GM21515 (cell line): ENCODE measurements at regions not wholly inside any gene's neighbourhood (a gene's known extent, or its start where the extent isn't known, plus 50 kb on each side); places are given as distances from the start of the nearest gene placed in this dataset.

Experiments used
- ATAC-seq: cut with Tn5 transposase; IDR thresholded peaks from one replicate; pipeline ENCODE4 v1.9.1; 2021; ENCODE audit not compliant: unreplicated experiment

DNA sequence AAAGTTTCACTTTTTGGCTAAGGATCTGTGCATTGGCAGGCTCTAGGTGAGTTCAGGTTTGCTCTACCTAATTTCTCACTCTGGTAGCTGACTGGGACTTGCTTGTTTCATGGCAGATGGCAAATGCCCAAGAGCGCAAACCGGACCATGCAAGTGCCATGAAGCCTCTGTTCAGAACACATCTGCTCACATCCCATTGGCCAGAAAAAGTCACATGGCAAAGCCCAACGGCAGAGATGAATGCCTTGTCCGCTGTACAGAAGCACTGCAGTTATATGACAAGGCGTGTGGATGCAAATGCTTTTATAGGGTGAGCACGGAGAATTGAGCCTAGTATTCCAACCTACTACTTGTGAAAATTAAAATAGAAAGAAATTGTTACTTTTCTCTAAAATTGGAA is 202.2 kb upstream of the HMGA2 start:
- no peak for ATAC-seq

- no peak for ATAC-seq
Measured at GRCh38 chr12:65623507-65623906, 200.8 kb upstream of the HMGA2 start.

- no peak for ATAC-seq
Measured at GRCh38 chr12:65624554-65625086, 199.7 kb upstream of the HMGA2 start.

DNA sequence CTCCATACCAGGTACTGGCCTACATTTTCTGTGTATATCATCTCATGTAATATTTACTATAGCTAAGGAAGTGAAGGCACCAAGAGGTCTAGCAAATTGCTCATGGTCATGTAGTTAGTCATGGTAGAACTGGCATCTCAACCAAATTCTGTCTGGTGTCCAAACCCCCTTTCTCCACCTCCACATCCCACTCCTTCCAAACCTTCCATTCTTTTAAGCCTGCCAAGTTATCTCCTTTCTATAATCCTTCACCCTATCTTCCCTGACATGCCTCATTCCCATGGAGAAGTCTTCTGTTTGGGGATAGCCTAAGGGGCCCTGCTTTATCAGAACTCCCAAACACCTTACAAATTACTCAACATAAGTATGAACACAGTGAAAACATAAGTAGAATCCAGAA is 196.2 kb upstream of the HMGA2 start:
- ATAC-seq, result no peak

DNA sequence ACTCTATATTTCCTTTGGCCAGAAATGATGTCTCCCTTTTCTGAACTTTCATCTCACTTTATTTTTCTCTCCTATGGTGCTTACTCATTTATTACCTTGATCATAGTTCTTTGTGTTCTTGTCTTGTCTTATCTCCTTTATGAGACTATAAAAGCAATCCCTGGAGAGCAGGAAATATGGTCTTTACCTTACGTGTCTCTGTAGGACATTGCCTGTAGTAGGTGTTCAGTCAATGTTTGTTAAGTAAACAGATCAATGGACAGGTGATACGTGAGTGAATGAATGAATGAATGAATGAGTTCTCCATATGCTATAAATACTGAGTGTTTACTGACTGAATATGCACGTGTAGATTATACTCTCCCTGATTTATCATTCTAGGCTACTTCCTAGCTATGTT is 193.7 kb upstream of the HMGA2 start:
- no peak for ATAC-seq

- no peak for ATAC-seq
Measured at GRCh38 chr12:65631621-65632111, 192.6 kb upstream of the HMGA2 start.

- ATAC-seq, result no peak
Measured at GRCh38 chr12:65632131-65632855, 192.0 kb upstream of the HMGA2 start.

GRCh38 chr12:65634061-65634460 is 190.2 kb upstream of the HMGA2 start:
- no peak for ATAC-seq

- ATAC-seq, result no peak
Measured at GRCh38 chr12:65634626-65635331, 189.5 kb upstream of the HMGA2 start.

DNA sequence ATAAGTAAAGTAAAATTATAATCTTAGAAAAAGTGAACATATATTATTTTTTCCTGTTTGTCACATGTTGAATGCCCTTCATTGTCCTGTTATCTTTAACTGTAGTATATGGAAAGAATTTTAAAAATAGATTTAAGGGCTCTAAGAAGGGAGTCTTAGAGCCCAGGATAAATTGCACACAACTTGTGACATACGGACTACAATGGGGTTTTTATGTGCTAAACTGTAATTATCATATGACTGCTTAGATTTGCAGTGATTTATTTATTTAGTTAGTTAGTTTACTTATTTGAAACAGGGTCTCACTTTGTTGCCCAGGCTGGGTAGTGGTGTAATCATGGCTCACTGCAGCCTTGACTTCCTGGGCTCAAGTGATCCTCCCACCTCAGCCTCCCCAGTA is 187.8 kb upstream of the HMGA2 start:
- no peak for ATAC-seq

GRCh38 chr12:65637150-65637549 is 187.1 kb upstream of the HMGA2 start:
- no peak for ATAC-seq

GRCh38 chr12:65637774-65638173 is 186.5 kb upstream of the HMGA2 start:
- no peak for ATAC-seq

GRCh38 chr12:65638324-65638723 is 186.0 kb upstream of the HMGA2 start:
- ATAC-seq, result no peak

DNA sequence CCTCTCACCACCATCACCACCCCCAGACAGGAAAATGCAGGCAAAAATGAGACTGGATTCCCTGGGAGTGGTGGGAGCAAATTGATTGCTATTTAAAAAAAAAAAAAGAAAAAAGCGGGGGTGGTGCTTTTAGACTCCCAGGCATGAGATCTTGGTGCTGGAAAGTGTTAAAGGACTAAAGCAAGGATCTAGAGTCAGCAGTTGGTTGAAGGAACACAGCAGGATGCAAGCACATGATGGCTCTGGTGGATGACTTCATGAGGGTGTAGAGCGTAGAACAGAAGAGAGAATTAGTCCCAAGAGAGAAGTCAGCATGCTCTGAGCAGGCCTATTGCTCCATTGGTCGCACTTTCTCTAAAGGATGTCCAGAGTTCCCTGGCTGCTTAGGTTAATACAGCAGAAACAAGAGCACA is 183.8 kb upstream of the HMGA2 start:
- ATAC-seq, result no peak

DNA sequence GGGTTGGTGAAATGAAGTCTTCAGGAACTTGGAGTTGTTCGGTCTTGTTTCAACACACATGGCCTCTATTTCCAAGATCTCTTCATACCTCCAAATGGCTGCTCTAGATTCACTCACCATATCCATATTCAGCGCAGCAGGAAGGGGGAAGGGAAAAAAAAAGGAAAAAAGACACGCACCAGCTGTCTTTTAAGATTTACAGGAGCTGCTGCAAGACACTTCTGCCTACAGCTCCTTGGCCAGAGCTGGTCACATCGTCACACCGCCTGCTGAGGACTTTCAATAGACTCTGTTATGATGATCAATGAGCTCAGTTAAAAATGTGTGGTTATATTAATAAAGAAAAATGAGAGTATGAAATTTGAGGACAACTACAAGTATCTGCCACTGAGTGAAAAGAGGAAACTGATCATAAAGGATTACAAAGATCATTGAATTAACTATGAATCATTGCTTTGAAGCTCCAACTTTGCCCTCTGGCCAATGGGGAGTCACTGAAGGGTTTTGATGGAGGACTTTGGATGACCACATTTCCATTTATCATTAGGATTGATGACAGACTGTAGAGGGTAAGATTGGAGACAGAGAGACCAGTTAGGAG is 182.1 kb upstream of the HMGA2 start:
- ATAC-seq, result no peak

DNA sequence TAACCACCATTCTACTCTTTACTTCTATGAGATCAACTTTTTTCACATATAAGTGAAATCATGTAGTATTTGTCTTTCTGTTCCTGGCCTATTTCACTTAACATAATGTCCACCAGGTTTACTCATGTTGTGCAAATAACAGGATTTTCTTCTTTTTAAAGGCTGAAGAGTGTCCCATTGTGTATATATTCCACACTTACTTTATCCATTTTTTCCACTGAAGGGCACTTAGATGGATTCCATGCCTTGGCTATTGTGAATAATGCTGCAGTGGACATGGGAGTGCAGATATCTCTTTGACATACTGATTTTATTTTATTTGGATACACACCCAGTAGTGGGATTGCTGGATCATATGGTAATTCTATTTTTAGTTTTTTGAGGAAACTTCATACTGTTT is 181.1 kb upstream of the HMGA2 start:
- no peak for ATAC-seq

DNA sequence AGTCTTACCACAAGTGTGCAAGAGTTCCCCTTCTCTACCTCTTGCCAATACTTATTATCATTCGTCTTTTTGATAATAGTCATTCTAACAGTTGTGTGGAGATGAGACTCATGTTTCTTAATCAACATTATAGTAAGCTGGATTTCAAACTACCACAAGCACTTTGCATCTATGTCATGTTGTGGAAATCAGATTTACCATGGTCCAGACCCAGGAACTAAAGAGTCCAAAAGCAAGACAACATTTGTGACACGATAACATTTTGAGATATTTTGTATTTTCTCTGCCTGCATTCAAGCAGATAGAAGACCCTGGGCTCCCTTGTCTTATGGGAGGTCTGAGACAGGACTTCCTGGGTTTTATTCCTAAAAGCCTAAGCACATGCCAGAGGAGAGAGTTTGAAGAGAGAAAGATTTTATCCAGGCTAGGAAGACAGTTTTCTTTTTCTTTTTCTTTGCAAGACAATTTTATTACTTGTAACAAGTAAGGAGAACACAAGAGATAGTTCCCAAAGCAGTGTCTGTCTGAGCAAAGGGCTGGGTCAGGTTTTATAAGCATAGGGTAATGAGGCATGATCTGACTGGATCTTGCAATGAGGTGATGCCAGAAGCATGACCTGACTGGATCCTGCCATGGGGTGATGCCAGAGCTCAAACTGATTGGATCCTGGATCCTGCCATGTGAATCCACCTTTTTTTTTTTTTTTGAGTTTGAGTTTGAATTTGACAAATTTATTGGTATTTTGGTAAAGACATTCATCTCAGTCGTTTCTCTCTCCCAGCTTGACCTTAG is 180.5 kb upstream of the HMGA2 start:
- ATAC-seq, result no peak

DNA sequence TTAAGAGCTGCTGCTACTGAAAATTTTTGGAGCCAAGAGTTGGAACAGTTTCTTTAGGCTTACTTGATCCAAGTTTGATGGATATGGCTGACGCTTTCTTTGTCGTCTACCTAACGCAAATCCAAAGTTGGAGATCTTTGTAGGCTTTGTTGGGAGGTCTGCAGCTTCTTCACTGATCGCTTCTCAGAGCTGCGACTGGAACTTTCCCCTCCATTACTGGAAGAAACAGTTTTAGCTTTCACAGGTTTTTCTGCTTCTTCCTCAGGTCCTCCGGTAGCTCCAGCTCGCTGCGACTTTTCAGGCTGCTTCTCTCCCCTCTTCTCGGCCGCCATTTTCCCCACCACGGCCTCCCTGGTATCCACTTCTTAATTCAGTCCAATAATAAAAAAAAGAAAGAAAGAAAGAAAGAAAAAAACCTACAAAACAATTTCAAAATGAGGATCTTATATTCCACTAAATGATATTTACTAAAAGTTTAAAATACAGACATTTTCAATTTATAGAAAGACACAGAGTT is 178.1 kb upstream of the HMGA2 start:
- ATAC-seq, result no peak

DNA sequence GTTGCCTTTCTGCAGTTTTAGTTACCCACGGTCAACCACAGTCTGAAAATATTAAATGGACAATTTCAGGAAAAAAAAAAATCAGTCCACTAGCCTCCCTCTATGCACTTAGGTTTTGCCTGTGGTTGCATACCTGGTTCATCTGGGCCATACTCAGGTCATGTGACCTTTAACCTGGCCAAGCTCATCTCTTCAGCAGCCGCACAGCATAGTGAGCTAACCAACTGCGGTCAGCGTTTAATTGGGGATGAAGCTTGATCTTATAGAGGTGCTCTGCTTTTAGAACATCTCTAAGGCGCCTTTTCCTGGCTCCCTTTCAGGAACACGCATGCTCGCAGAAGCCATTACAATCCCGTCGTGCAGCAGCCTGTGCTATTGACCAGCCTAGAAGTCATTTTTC is 177.2 kb upstream of the HMGA2 start:
- no peak for ATAC-seq

- ATAC-seq, result no peak
Measured at GRCh38 chr12:65648461-65648860, 175.8 kb upstream of the HMGA2 start.

- no peak for ATAC-seq
Measured at GRCh38 chr12:65649126-65649525, 175.2 kb upstream of the HMGA2 start.
